ENCODE measurements at regions not wholly inside any gene's neighbourhood (a gene's known extent, or its start where the extent isn't known, plus 50 kb on each side); places are given as distances from the start of the nearest gene placed in this dataset.

GRCh38 chr1:162927421-162927820, 66.4 kb upstream of the CCDC190 start:
- Histone ChIP-seq H3K27ac (ENCODE audit: low read depth, low read length) (no peak overlapping the region), H3K36me3 (ENCODE audit: control insufficient read depth, insufficient read depth, low read length) (no peaks in the 10 kb centered on the region), H3K4me1 (ENCODE audit: control insufficient read depth, insufficient read depth, low read length) (peaks cover 4% of the 10 kb centered on the region), H3K4me3 (ENCODE audit: low read length) (no peak overlapping the region), H3K9me3 (ENCODE audit: control insufficient read depth, low read length) (no peaks in the 10 kb centered on the region), H3K27me3 (ENCODE audit: control insufficient read depth, insufficient read depth, low read length, poor library complexity, severe bottlenecking) (no peaks in the 10 kb centered on the region), H3K9ac (ENCODE audit: extremely low read depth, low read length, poor library complexity, severe bottlenecking) (no peak overlapping the region)
- Mint-ChIP-seq H3K36me3 (ENCODE audit: low read depth) (no peaks in the 10 kb centered on the region), H3K27ac (no peak overlapping the region), H3K27me3 (ENCODE audit: insufficient read depth) (no peaks in the 10 kb centered on the region), H3K4me3 (no peak overlapping the region), H3K9me3 (no peaks in the 10 kb centered on the region), H3K4me1 (peaks cover 9% of the 10 kb centered on the region)
- TF ChIP-seq CTCF (conservative IDR thresholded peaks at IDR 0.05), result no peak
- DNase-seq, result no peak
- 92 to 93% methylated on average over 5 of the region's 5 CpGs for WGBS, 2 experiments (ENCODE audit: insufficient coverage in 1 of 2, insufficient read length in 1 of 2)

- no peak overlapping the region for H3K27ac Mint-ChIP-seq
- no peak for TF ChIP-seq CTCF (conservative IDR thresholded peaks at IDR 0.05)
- WGBS, 2 experiments (ENCODE audit: insufficient coverage in 1 of 2, insufficient read length in 1 of 2), result 92% methylated on average over 3 of the region's 3 CpGs
These were observed 65.9 kb upstream of the CCDC190 start for GRCh38 chr1:162926906-162927305.

GRCh38 chr1:162924179-162924578, 63.2 kb upstream of the CCDC190 start:
- Histone ChIP-seq H3K4me3 (ENCODE audit: low read length) (no peak overlapping the region), H3K4me1 (ENCODE audit: control insufficient read depth, insufficient read depth, low read length) (peaks cover 10% of the 10 kb centered on the region), H3K27ac (ENCODE audit: low read depth, low read length) (no peak overlapping the region), H3K9ac (ENCODE audit: extremely low read depth, low read length, poor library complexity, severe bottlenecking) (no peak overlapping the region), H3K9me3 (ENCODE audit: control insufficient read depth, low read length) (no peaks in the 10 kb centered on the region), H3K36me3 (ENCODE audit: control insufficient read depth, insufficient read depth, low read length) (no peaks in the 10 kb centered on the region), H3K27me3 (ENCODE audit: control insufficient read depth, insufficient read depth, low read length, poor library complexity, severe bottlenecking) (no peaks in the 10 kb centered on the region)
- Mint-ChIP-seq H3K27me3 (ENCODE audit: insufficient read depth) (no peaks in the 10 kb centered on the region), H3K27ac (no peak overlapping the region), H3K9me3 (no peaks in the 10 kb centered on the region), H3K4me1 (peaks cover 11% of the 10 kb centered on the region), H3K36me3 (ENCODE audit: low read depth) (no peaks in the 10 kb centered on the region), H3K4me3 (no peak overlapping the region)
- whole genome bisulfite sequencing, 2 experiments (ENCODE audit: insufficient coverage in 1 of 2, insufficient read length in 1 of 2), result 96% methylated on average over 2 of the region's 2 CpGs; no CpG with 5 or more reads in 1 of the 2 experiments
- no peak for TF ChIP-seq CTCF (conservative IDR thresholded peaks at IDR 0.05)
- DNase-seq, result no peak

More at GRCh38 chr1:162926906-162927305, 65.9 kb upstream of the CCDC190 start:
- peaks cover 13% of the 10 kb centered on the region for H3K4me1 Mint-ChIP-seq
- no peaks in the 10 kb centered on the region for H3K36me3 Mint-ChIP-seq (ENCODE audit: low read depth)
- no peak overlapping the region for H3K27ac ChIP-seq (ENCODE audit: low read depth, low read length)
- no peaks in the 10 kb centered on the region for H3K27me3 Mint-ChIP-seq (ENCODE audit: insufficient read depth)
- no peaks in the 10 kb centered on the region for H3K9me3 ChIP-seq (ENCODE audit: control insufficient read depth, low read length)
- H3K4me3 Mint-ChIP-seq, result no peak overlapping the region
- no peak overlapping the region for H3K4me3 ChIP-seq (ENCODE audit: low read length)
- no peak overlapping the region for H3K9ac ChIP-seq (ENCODE audit: extremely low read depth, low read length, poor library complexity, severe bottlenecking)
- H3K4me1 ChIP-seq (ENCODE audit: control insufficient read depth, insufficient read depth, low read length), result peaks cover 7% of the 10 kb centered on the region
- no peaks in the 10 kb centered on the region for H3K36me3 ChIP-seq (ENCODE audit: control insufficient read depth, insufficient read depth, low read length)
- DNase-seq, result no peak
- no peaks in the 10 kb centered on the region for H3K27me3 ChIP-seq (ENCODE audit: control insufficient read depth, insufficient read depth, low read length, poor library complexity, severe bottlenecking)
- no peaks in the 10 kb centered on the region for H3K9me3 Mint-ChIP-seq

Data from endodermal cell (in vitro differentiated cells).